ENCODE measurements at regions not wholly inside any gene's neighbourhood (a gene's known extent, or its start where the extent isn't known, plus 50 kb on each side); places are given as distances from the start of the nearest gene placed in this dataset.

- TF ChIP-seq EZH2 (IDR thresholded peaks at IDR 0.05; ENCODE audit: insufficient read depth, low read length) (no peak), CTCF (IDR thresholded peaks at IDR 0.05; ENCODE audit: insufficient read depth, low read depth, low read length) (no peak)
Observed at GRCh38 chr11:27570542-27570941, 64.0 kb upstream of the LIN7C start.

Measured in astrocyte (in vitro differentiated cells and primary cell).